ENCODE measurements at regions not wholly inside any gene's neighbourhood (a gene's known extent, or its start where the extent isn't known, plus 50 kb on each side); places are given as distances from the start of the nearest gene placed in this dataset.

DNA sequence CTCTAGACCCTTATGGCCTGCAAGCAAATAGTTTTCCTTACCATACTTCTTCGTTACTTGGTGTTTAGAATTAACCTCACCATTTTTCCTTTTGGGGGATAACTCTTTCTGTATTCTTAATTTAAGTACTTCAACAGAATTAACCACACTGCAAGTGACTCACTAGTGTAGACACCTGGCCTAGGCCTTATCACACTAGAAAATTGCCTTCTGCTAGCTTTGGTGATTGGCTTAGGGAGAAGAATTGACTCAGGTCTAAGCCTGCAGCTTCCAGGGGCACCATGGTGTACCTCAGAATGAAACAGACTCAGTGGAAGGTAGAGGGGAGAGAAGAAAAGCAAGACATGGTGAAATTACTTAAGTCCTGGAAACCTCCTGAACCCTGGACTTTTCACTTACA lies 112.8 kb upstream of the HMHB1 start:
- no peak overlapping the region; the same call in 1 of the 2 replicates for H3K4me2 ChIP-seq (ENCODE audit: insufficient read depth, low read length)
- in situ Hi-C loops (cut with MboI) (no loop called here), intact Hi-C loops (cut with micrococcal nuclease) (no loop called here)
- H3K27me3 ChIP-seq (ENCODE audit: control insufficient read depth in 2 of 2, insufficient read depth in 2 of 2, low read length in 2 of 2) = no peaks in the 10 kb centered on the region
- no peak for FAIRE-seq
- BruUV-seq (replicated peaks) = no TSS peak
- no peaks in the 10 kb centered on the region for H3K9me3 ChIP-seq (replicated peaks; ENCODE audit: control insufficient read depth, insufficient read depth, low read depth, low read length)
- H3K36me3 ChIP-seq (ENCODE audit: control insufficient read depth, insufficient read depth, low read length) = no peaks in the 10 kb centered on the region
- WGBS (ENCODE audit: insufficient coverage, low coverage, missing lambda C conversion rate) = 0% methylated on average over 1 of the region's 1 CpG
- TF ChIP-seq ASH1L (IDR thresholded peaks at IDR 0.05; ENCODE audit: borderline replicate concordance, low read depth, partially characterized antibody) = no peak
- TF ChIP-seq FOSL1 (tag; conservative IDR thresholded peaks at IDR 0.05) = peak; percentile 24; the same call in 1 of the 2 replicates
- no peak overlapping the region for H3K9ac ChIP-seq (ENCODE audit: insufficient read depth in 1 of 2, low read depth in 2 of 2, low read length in 2 of 2)
- no peaks in the 10 kb centered on the region; a peak in 1 of 5 replicates for H3K4me1 ChIP-seq (replicated peaks in 1 of 2; ENCODE audit: control insufficient read depth in 2 of 2, insufficient read depth in 2 of 2, low read length in 2 of 2)
- ChIA-PET CTCF (ENCODE audit: low intra/inter-chr PET ratio) (no interaction called here), POLR2A (no interaction called here)
- DNase-seq (ENCODE audit: extremely low read depth in 1 of 4, low spot score in 3 of 4) = peak in 2 of 4 experiments; percentile 2 to 13
- H4K20me1 ChIP-seq (replicated peaks; ENCODE audit: control insufficient read depth, insufficient read depth, low read length) = no peaks in the 10 kb centered on the region
- no peak overlapping the region for H3K27ac ChIP-seq (ENCODE audit: extremely low read depth, low read depth, low read length)
- peak; percentile 71 for ATAC-seq
- no peak overlapping the region for H3K4me3 ChIP-seq
- no peaks in the 10 kb centered on the region for H3K79me2 ChIP-seq (ENCODE audit: control insufficient read depth, insufficient read depth, low read length)
- no peaks in the 10 kb centered on the region for H3K9me1 ChIP-seq (ENCODE audit: control insufficient read depth, insufficient read depth, low read length)
- H2AFZ ChIP-seq (ENCODE audit: low read depth, low read length) = 0 out of 2 replicates have a peak overlapping the region, but pooled peaks have one; percentile 30

DNA sequence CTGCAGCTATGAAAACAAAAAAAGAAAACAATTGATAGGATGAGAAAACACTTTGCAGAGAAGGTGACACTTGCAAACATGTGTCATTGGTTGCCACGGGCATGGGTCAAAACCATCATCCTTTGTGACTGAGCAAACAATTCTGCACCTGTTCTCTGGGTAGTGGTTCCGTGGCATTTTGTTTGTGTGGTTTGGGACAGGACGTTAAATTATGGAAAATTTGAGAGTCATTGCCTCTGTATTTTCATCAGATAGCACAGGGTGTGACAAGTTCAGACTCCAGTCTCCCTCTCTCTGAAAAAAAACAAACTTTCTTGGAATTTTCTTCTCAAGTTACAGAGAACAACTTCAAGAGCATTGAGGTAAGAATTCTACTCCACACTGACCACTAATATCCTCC lies 113.4 kb upstream of the HMHB1 start:
- H3K36me3 ChIP-seq (ENCODE audit: control insufficient read depth, insufficient read depth, low read length) = no peaks in the 10 kb centered on the region
- H3K4me1 ChIP-seq (replicated peaks in 1 of 2; ENCODE audit: control insufficient read depth in 2 of 2, insufficient read depth in 2 of 2, low read length in 2 of 2) = no peaks in the 10 kb centered on the region; a peak in 1 of 5 replicates
- ATAC-seq = peak; percentile 43; the same call in 2 of the 3 replicates
- no peaks in the 10 kb centered on the region for H3K9me1 ChIP-seq (ENCODE audit: control insufficient read depth, insufficient read depth, low read length)
- no peak overlapping the region for H3K4me3 ChIP-seq
- no peak overlapping the region for H3K9ac ChIP-seq (ENCODE audit: insufficient read depth in 1 of 2, low read depth in 2 of 2, low read length in 2 of 2)
- peak overlapping the region; percentile 41 for H3K4me2 ChIP-seq (ENCODE audit: insufficient read depth, low read length)
- BruUV-seq (replicated peaks) = no TSS peak
- ChIA-PET POLR2A (no interaction called here), CTCF (ENCODE audit: low intra/inter-chr PET ratio) (no interaction called here)
- H3K9me3 ChIP-seq (replicated peaks; ENCODE audit: control insufficient read depth, insufficient read depth, low read depth, low read length) = no peaks in the 10 kb centered on the region
- no peak for FAIRE-seq
- no peak overlapping the region for H3K27ac ChIP-seq (ENCODE audit: extremely low read depth, low read depth, low read length)
- in situ Hi-C loops (cut with MboI) = no loop called here
- no peaks in the 10 kb centered on the region for H4K20me1 ChIP-seq (replicated peaks; ENCODE audit: control insufficient read depth, insufficient read depth, low read length)
- no peaks in the 10 kb centered on the region for H3K79me2 ChIP-seq (ENCODE audit: control insufficient read depth, insufficient read depth, low read length)
- H3K27me3 ChIP-seq (ENCODE audit: control insufficient read depth in 2 of 2, insufficient read depth in 2 of 2, low read length in 2 of 2) = no peaks in the 10 kb centered on the region
- WGBS (ENCODE audit: insufficient coverage, low coverage, missing lambda C conversion rate) = 0% methylated on average over 3 of the region's 3 CpGs
- no peak for DNase-seq (ENCODE audit: extremely low read depth in 1 of 4, low spot score in 3 of 4)
- intact Hi-C loops (cut with micrococcal nuclease) = no loop called here
- 0 out of 2 replicates have a peak overlapping the region, but pooled peaks have one; percentile 30 for H2AFZ ChIP-seq (ENCODE audit: low read depth, low read length)
- TF ChIP-seq MAFG (tag; conservative IDR thresholded peaks at IDR 0.05) (0 out of 2 replicates have a peak, but pooled peaks have one; percentile 6), MTA2 (IDR thresholded peaks at IDR 0.05; ENCODE audit: low read depth) (no peak), FOSL1 (tag; conservative IDR thresholded peaks at IDR 0.05) (0 out of 2 replicates have a peak, but pooled peaks have one; percentile 20), FOXM1 (IDR thresholded peaks at IDR 0.05; ENCODE audit: low read depth) (no peak), FOXM1 (CRISPR knock-in tag; IDR thresholded peaks at IDR 0.05; ENCODE audit: low read depth) (no peak), KAT7 (CRISPR knock-in tag; IDR thresholded peaks at IDR 0.05; ENCODE audit: borderline replicate concordance) (no peak), RBM22 (IDR thresholded peaks at IDR 0.05; ENCODE audit: low read depth, low read length, poor library complexity, severe bottlenecking) (no peak)
- TF ChIP-seq, protein P1, sequence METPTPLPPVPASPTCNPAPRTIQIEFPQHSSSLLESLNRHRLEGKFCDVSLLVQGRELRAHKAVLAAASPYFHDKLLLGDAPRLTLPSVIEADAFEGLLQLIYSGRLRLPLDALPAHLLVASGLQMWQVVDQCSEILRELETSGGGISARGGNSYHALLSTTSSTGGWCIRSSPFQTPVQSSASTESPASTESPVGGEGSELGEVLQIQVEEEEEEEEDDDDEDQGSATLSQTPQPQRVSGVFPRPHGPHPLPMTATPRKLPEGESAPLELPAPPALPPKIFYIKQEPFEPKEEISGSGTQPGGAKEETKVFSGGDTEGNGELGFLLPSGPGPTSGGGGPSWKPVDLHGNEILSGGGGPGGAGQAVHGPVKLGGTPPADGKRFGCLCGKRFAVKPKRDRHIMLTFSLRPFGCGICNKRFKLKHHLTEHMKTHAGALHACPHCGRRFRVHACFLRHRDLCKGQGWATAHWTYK (CRISPR knock-in tag; IDR thresholded peaks at IDR 0.05) = no peak

All from K562 (cell line).